Activated T-cell treated with anti-CD3 and anti-CD28 coated beads for 24 hours (primary cell): ENCODE measurements at regions not wholly inside any gene's neighbourhood (a gene's known extent, or its start where the extent isn't known, plus 50 kb on each side); places are given as distances from the start of the nearest gene placed in this dataset.

Source experiments
- DNase-seq: peaks from one replicate; pipeline ENCODE4 v3.0.0-alpha.2; 2020; ENCODE audit warnings: low read depth

- DNase-seq = no peak
Measured at GRCh38 chr7:132666774-132667172, 90.5 kb upstream of the PLXNA4 start.

GRCh38 chr7:132666071-132666773, 90.0 kb upstream of the PLXNA4 start:
- DNase-seq = no peak

GRCh38 chr7:132656846-132657776, 80.8 kb upstream of the PLXNA4 start:
- DNase-seq = no peak

- DNase-seq = no peak
Measured at GRCh38 chr7:132656341-132656740, 80.1 kb upstream of the PLXNA4 start.

- DNase-seq = peak; percentile 16
Measured at GRCh38 chr7:132655131-132655727, 79.0 kb upstream of the PLXNA4 start.

GRCh38 chr7:132654150-132654549, 77.9 kb upstream of the PLXNA4 start:
- no peak for DNase-seq

GRCh38 chr7:132653366-132653930, 77.2 kb upstream of the PLXNA4 start:
- no peak for DNase-seq

GRCh38 chr7:132652507-132652906, 76.2 kb upstream of the PLXNA4 start:
- no peak for DNase-seq

GRCh38 chr7:132650498-132650897, 74.2 kb upstream of the PLXNA4 start:
- DNase-seq = no peak

- no peak for DNase-seq
Measured at GRCh38 chr7:132647311-132647710, 71.0 kb upstream of the PLXNA4 start.

- no peak for DNase-seq
Measured at GRCh38 chr7:132646052-132646451, 69.8 kb upstream of the PLXNA4 start.

- DNase-seq = no peak
Measured at GRCh38 chr7:132643302-132643701, 67.0 kb upstream of the PLXNA4 start.

- no peak for DNase-seq
Measured at GRCh38 chr7:132641238-132641637, 65.0 kb upstream of the PLXNA4 start.

GRCh38 chr7:132639983-132640382, 63.7 kb upstream of the PLXNA4 start:
- DNase-seq = no peak

GRCh38 chr7:132638000-132638399, 61.7 kb upstream of the PLXNA4 start:
- no peak for DNase-seq

GRCh38 chr7:132636581-132636980, 60.3 kb upstream of the PLXNA4 start:
- DNase-seq = no peak

- DNase-seq = no peak
Measured at GRCh38 chr7:132635127-132635526, 58.9 kb upstream of the PLXNA4 start.

- no peak for DNase-seq
Measured at GRCh38 chr7:132630834-132631233, 54.6 kb upstream of the PLXNA4 start.
